GM12891 (cell line): ENCODE measurements at regions not wholly inside any gene's neighbourhood (a gene's known extent, or its start where the extent isn't known, plus 50 kb on each side); places are given as distances from the start of the nearest gene placed in this dataset.

ENCODE experiments used
- POLR2A ChIP-seq: IDR thresholded peaks from 2 replicates; pipeline ENCODE4 v1.6.1; 2011; ENCODE audit warnings: low read depth, low read length, control low read depth
- POLR2AphosphoS5 ChIP-seq: IDR thresholded peaks from 2 replicates; pipeline ENCODE4 v1.6.1; 2011; ENCODE audit warnings: low read depth, low read length, control low read depth
- TAF1 ChIP-seq: IDR thresholded peaks from 2 replicates; pipeline ENCODE4 v1.6.1; 2011; ENCODE audit warnings: low read depth, low read length, control low read depth

- TF ChIP-seq POLR2A, result no peak
- no peak for TF ChIP-seq POLR2AphosphoS5
- TF ChIP-seq TAF1, result no peak
Measured at GRCh38 chr16:7278636-7279035, 54.0 kb upstream of the RBFOX1 start.
